ENCODE measurements at regions not wholly inside any gene's neighbourhood (a gene's known extent, or its start where the extent isn't known, plus 50 kb on each side); places are given as distances from the start of the nearest gene placed in this dataset.

GRCh38 chr11:82536706-82537105 lies 197.0 kb downstream of the FAM181B start:
- no peak overlapping the region for H2AK9ac ChIP-seq (replicated peaks; ENCODE audit: low read depth, low read length, poor library complexity)
- ChIA-PET POLR2A (ENCODE audit: unreplicated experiment) (no interaction called here), CTCF (no interaction called here)
- in situ Hi-C loops (cut with MboI; ENCODE audit: low sequenced_read_pairs) = no loop called here
- H3K4me2 ChIP-seq (ENCODE audit: low read depth, low read length) = no peak overlapping the region
- H3K79me1 ChIP-seq (ENCODE audit: low read depth in 1 of 2, low read length in 2 of 2) = no peaks in the 10 kb centered on the region
- H4K91ac ChIP-seq (ENCODE audit: insufficient read depth, low read depth, low read length) = no peak overlapping the region
- no peak overlapping the region for H2BK15ac ChIP-seq (ENCODE audit: low read depth, low read length)
- WGBS, 2 experiments (ENCODE audit: extremely low coverage in 2 of 2, insufficient read length in 1 of 2) = no CpG with 5 or more reads among the region's 3 CpGs
- no peaks in the 10 kb centered on the region for H3K4me1 ChIP-seq (ENCODE audit: control insufficient read depth, insufficient read depth, low read length)
- no peak overlapping the region for H2AFZ ChIP-seq (replicated peaks; ENCODE audit: low read length, poor library complexity)
- no peak overlapping the region for H4K8ac ChIP-seq (ENCODE audit: low read depth in 2 of 2, low read length in 2 of 2)
- BruUV-seq (replicated peaks) = no TSS peak
- no peaks in the 10 kb centered on the region for H3K27me3 ChIP-seq (ENCODE audit: control insufficient read depth, insufficient read depth, low read length)
- no peak overlapping the region for H2AK5ac ChIP-seq (ENCODE audit: low read depth, low read length)
- no peak overlapping the region for H3K4ac ChIP-seq (ENCODE audit: low read depth, low read length)
- no peak overlapping the region for H3K18ac ChIP-seq (ENCODE audit: low read depth, low read length)
- no peak overlapping the region for H2BK20ac ChIP-seq (ENCODE audit: low read depth, low read length)
- dilution Hi-C loops (cut with HindIII; ENCODE audit: low sequenced_read_pairs, unreplicated experiment) = no loop called here
- no peak overlapping the region for H4K5ac ChIP-seq (ENCODE audit: low read depth, low read length)
- no peak overlapping the region for H3K4me3 ChIP-seq (ENCODE audit: insufficient read depth, low read depth, low read length)
- no peaks in the 10 kb centered on the region for H3K9me1 ChIP-seq (ENCODE audit: insufficient read depth, low read length)
- no peak overlapping the region for H3K9ac ChIP-seq (ENCODE audit: low read depth, low read length)
- no peak overlapping the region for H3K14ac ChIP-seq (replicated peaks; ENCODE audit: low read depth, low read length)
- H2BK5ac ChIP-seq (ENCODE audit: low read depth, low read length, poor library complexity, severe bottlenecking) = no peak overlapping the region
- no peaks in the 10 kb centered on the region for H3K36me3 ChIP-seq (ENCODE audit: control insufficient read depth, insufficient read depth, low read length)
- H3K23ac ChIP-seq (ENCODE audit: low read depth, low read length) = no peak overlapping the region
- intact Hi-C loops (cut with micrococcal nuclease) = no loop called here
- ATAC-seq (ENCODE audit: low read depth) (no peak), DNase-seq (no peak)
- H4K20me1 ChIP-seq (ENCODE audit: insufficient read depth, low read length) = no peaks in the 10 kb centered on the region
- H3K9me3 ChIP-seq (ENCODE audit: control insufficient read depth, insufficient read depth, low read length) = no peaks in the 10 kb centered on the region
- no peak overlapping the region for H3K27ac ChIP-seq (ENCODE audit: insufficient read depth, low read length)
- no peak overlapping the region for H3K56ac ChIP-seq (ENCODE audit: extremely low read depth, insufficient read depth, low read length)
- TF ChIP-seq CEBPB (IDR thresholded peaks at IDR 0.05; ENCODE audit: low read depth, low read length) = no peak
- TF ChIP-seq CTCF (conservative IDR thresholded peaks at IDR 0.05; ENCODE audit: low read depth, low read length) = no peak
- TF ChIP-seq ELK1 (IDR thresholded peaks at IDR 0.05; ENCODE audit: borderline replicate concordance, low read depth, low read length) = no peak
- TF ChIP-seq FOS (IDR thresholded peaks at IDR 0.05; ENCODE audit: low read depth, low read length) = no peak
- no peak for TF ChIP-seq NFE2L2 (IDR thresholded peaks at IDR 0.05; ENCODE audit: low read depth, low read length)
- no peak for TF ChIP-seq BHLHE40 (IDR thresholded peaks at IDR 0.05; ENCODE audit: low read depth, low read length)
- TF ChIP-seq RAD21 (IDR thresholded peaks at IDR 0.05; ENCODE audit: low read length) = no peak
- TF ChIP-seq RFX5 (IDR thresholded peaks at IDR 0.05; ENCODE audit: low read depth, low read length) = no peak
- TF ChIP-seq CHD1 (IDR thresholded peaks at IDR 0.05; ENCODE audit: low read depth, low read length) = no peak
- TF ChIP-seq USF2 (IDR thresholded peaks at IDR 0.05; ENCODE audit: low read depth, low read length) = no peak
- TF ChIP-seq SMC3 (IDR thresholded peaks at IDR 0.05; ENCODE audit: low read depth, low read length) = no peak
- H2BK120ac ChIP-seq (ENCODE audit: low read depth, low read length) = no peak overlapping the region
